Keratinocyte (primary cell): ENCODE measurements at regions not wholly inside any gene's neighbourhood (a gene's known extent, or its start where the extent isn't known, plus 50 kb on each side); places are given as distances from the start of the nearest gene placed in this dataset.

Experiments
- DNase-seq: peaks from one replicate; pipeline ENCODE4 v3.0.0-alpha.2; 2011; ENCODE audit warnings: low read depth, missing footprints, low spot score
- FAIRE-seq: peaks from 2 replicates; lab custom pipeline; 2011; peaks lifted over from hg19 to GRCh38; lab: Jason Lieb, UNC
- H2AFZ ChIP-seq: 2 replicates; pipeline ENCODE4 v1.6.0; 2012; ENCODE audit warnings: low read length, control low read depth, inconsistent platforms; ENCODE audit not compliant: control insufficient read depth
- H3K27ac ChIP-seq: 2 replicates; pipeline ENCODE4 v1.5.1; 2011; ENCODE audit warnings: low read length; ENCODE audit not compliant: control insufficient read depth, insufficient read depth
- H3K27me3 ChIP-seq: 3 replicates; pipeline ENCODE4 v1.6.0; 2011; ENCODE audit warnings: low read length; ENCODE audit not compliant: control insufficient read depth, insufficient read depth; ENCODE audit errors: extremely low read depth
- H3K36me3 ChIP-seq, 2 experiments: 2 replicates in 1 of 2; 3 replicates in 1 of 2; pipeline ENCODE4 v1.5.1; 2011; ENCODE audit warnings: low read length in 2 of 2, mild to moderate bottlenecking in 1 of 2; ENCODE audit not compliant: control insufficient read depth in 2 of 2, insufficient read depth in 2 of 2; ENCODE audit errors: extremely low read depth in 1 of 2
- H3K4me1 ChIP-seq: 3 replicates; pipeline ENCODE4 v1.5.1; 2011; ENCODE audit warnings: low read length; ENCODE audit not compliant: control insufficient read depth, insufficient read depth; ENCODE audit errors: extremely low read depth
- H3K4me2 ChIP-seq: 3 replicates; pipeline ENCODE4 v1.6.0; 2011; ENCODE audit warnings: low read depth, low read length; ENCODE audit not compliant: control insufficient read depth, insufficient read depth; ENCODE audit errors: extremely low read depth
- H3K4me3 ChIP-seq, 3 experiments: fragments of 200-600 bp in 1 of 3; sonication (generic) in 1 of 3; 2 replicates in 2 of 3; 3 replicates in 1 of 3; pipeline ENCODE4 v1.5.1; 2011 to 2016; ENCODE audit warnings: low read length in 3 of 3, mild to moderate bottlenecking in 3 of 3, control low read depth in 2 of 3, inconsistent platforms in 1 of 3, low read depth in 1 of 3, mixed read lengths in 1 of 3, mixed run types in 1 of 3, moderate library complexity in 1 of 3; ENCODE audit not compliant: control insufficient read depth in 2 of 3, insufficient read depth in 2 of 3; ENCODE audit errors: extremely low read depth in 1 of 3
- H3K79me2 ChIP-seq: 2 replicates; pipeline ENCODE4 v1.6.0; 2012; ENCODE audit warnings: low read length; ENCODE audit not compliant: control insufficient read depth, insufficient read depth
- H3K9ac ChIP-seq: 3 replicates; pipeline ENCODE4 v1.6.0; 2011; ENCODE audit warnings: low read length; ENCODE audit not compliant: control insufficient read depth, insufficient read depth; ENCODE audit errors: extremely low read depth
- H3K9me1 ChIP-seq: 3 replicates; pipeline ENCODE4 v1.6.0; 2011; ENCODE audit warnings: low read length; ENCODE audit not compliant: control insufficient read depth, insufficient read depth; ENCODE audit errors: extremely low read depth
- H3K9me3 ChIP-seq: 2 replicates; pipeline ENCODE4 v1.5.1; 2012; ENCODE audit warnings: low read depth, low read length; ENCODE audit not compliant: control insufficient read depth
- H4K20me1 ChIP-seq: 3 replicates; pipeline ENCODE4 v1.6.0; 2011; ENCODE audit warnings: low read length; ENCODE audit not compliant: control insufficient read depth, insufficient read depth; ENCODE audit errors: extremely low read depth
- CTCF ChIP-seq, 3 experiments: IDR thresholded peaks in 1 of 3; conservative IDR thresholded peaks in 1 of 3; optimal IDR thresholded peaks in 1 of 3; 2 replicates in 2 of 3; 3 replicates in 1 of 3; pipeline versions ENCODE3 to v1.5.1; 2011; ENCODE audit warnings: low read length in 3 of 3, mild to moderate bottlenecking in 3 of 3, moderate library complexity in 2 of 3, control low read depth in 1 of 3, inconsistent platforms in 1 of 3; ENCODE audit not compliant: insufficient read depth in 2 of 3; ENCODE audit errors: extremely low read depth in 1 of 3
- EZH2 ChIP-seq: IDR thresholded peaks from one replicate; pipeline ENCODE4 v1.6.1; 2012; ENCODE audit warnings: inconsistent platforms, mild to moderate bottlenecking, low read length, moderate library complexity
- dilution Hi-C: fragments of 300-500 bp; cut with MboI; formaldehyde crosslinking; loops from one replicate; pipeline ENCODE4 v1.7.0; 2020; ENCODE audit warnings: low sequenced_read_pairs; ENCODE audit not compliant: extremely low pct_ligation_motif_present

GRCh38 chr5:4551034-4551433, 589.1 kb upstream of the ADAMTS16 start:
- TF ChIP-seq CTCF (optimal IDR thresholded peaks at IDR 0.05 in 1 of 3, IDR thresholded peaks at IDR 0.05 in 1 of 3, conservative IDR thresholded peaks at IDR 0.05 in 1 of 3; ENCODE audit: extremely low read depth in 1 of 3, insufficient read depth in 2 of 3, low read length in 3 of 3) (no peak), EZH2 (no peak)
- Histone ChIP-seq H3K9ac (no peak overlapping the region), H3K9me3 (no peaks in the 10 kb centered on the region), H3K27ac (no peak overlapping the region), H3K79me2 (no peaks in the 10 kb centered on the region), H3K27me3 (no peaks in the 10 kb centered on the region), H2AFZ (no peak overlapping the region), H3K4me2 (no peak overlapping the region), H3K9me1 (no peaks in the 10 kb centered on the region), H3K4me1 (no peaks in the 10 kb centered on the region), H4K20me1 (no peaks in the 10 kb centered on the region), H3K4me3 (no peak overlapping the region), H3K36me3 (no peaks in the 10 kb centered on the region)
- dilution Hi-C loops: no loop called here
- no peak for FAIRE-seq
- no peak for DNase-seq

GRCh38 chr5:4553130-4553529, 587.0 kb upstream of the ADAMTS16 start:
- DNase-seq (no peak), FAIRE-seq (no peak)
- TF ChIP-seq EZH2 (no peak), CTCF (optimal IDR thresholded peaks at IDR 0.05 in 1 of 3, IDR thresholded peaks at IDR 0.05 in 1 of 3, conservative IDR thresholded peaks at IDR 0.05 in 1 of 3; ENCODE audit: extremely low read depth in 1 of 3, insufficient read depth in 2 of 3, low read length in 3 of 3) (no peak)
- no peak overlapping the region for H3K9ac ChIP-seq
- dilution Hi-C loops: no loop called here
- no peak overlapping the region for H3K4me3 ChIP-seq
- no peaks in the 10 kb centered on the region for H3K4me1 ChIP-seq
- no peak overlapping the region for H2AFZ ChIP-seq
- no peaks in the 10 kb centered on the region for H3K27me3 ChIP-seq
- H3K4me2 ChIP-seq: no peak overlapping the region
- H4K20me1 ChIP-seq: no peaks in the 10 kb centered on the region
- no peak overlapping the region for H3K27ac ChIP-seq
- H3K36me3 ChIP-seq: no peaks in the 10 kb centered on the region
- no peaks in the 10 kb centered on the region for H3K9me3 ChIP-seq
- H3K79me2 ChIP-seq: no peaks in the 10 kb centered on the region
- no peaks in the 10 kb centered on the region for H3K9me1 ChIP-seq
